GM18511 (cell line): ENCODE measurements at regions not wholly inside any gene's neighbourhood (a gene's known extent, or its start where the extent isn't known, plus 50 kb on each side); places are given as distances from the start of the nearest gene placed in this dataset.
"Not testable (repeated sequence)": the region's sequence is repeated elsewhere in the genome, so short reads cannot be mapped to it uniquely, and the experiment has no call there.

Experiments
- ATAC-seq: cut with Tn5 transposase; IDR thresholded peaks from one replicate; pipeline ENCODE4 v1.9.1; 2021; ENCODE audit warnings: mild to moderate bottlenecking, moderate library complexity; ENCODE audit not compliant: unreplicated experiment

GRCh38 chr12:75874441-75874840 is 157.1 kb downstream of the PHLDA1 start:
- ATAC-seq, result no peak

DNA sequence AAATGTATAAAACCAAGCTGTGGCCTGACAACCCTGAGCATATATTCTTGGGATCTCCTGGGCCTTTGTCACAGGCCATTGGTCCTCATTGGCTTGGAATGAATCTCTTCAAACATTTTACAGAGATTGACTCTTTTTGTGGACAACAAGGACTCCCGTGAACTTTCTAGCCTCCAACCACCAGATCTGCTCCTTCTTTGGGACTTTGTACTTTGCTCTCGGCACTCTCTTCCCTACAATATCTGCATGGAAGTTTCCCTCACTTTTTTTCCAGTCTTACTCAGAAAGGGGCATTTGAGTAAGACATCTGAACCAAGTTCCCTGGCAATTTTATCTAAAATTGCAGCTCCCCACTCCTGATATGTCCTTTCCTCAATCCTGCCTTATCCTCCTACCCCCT is 158.8 kb downstream of the PHLDA1 start:
- ATAC-seq, result no peak

GRCh38 chr12:75870878-75871277 is 160.7 kb downstream of the PHLDA1 start:
- no peak for ATAC-seq

- no peak for ATAC-seq
Measured at GRCh38 chr12:75868501-75868900, 163.1 kb downstream of the PHLDA1 start.

DNA sequence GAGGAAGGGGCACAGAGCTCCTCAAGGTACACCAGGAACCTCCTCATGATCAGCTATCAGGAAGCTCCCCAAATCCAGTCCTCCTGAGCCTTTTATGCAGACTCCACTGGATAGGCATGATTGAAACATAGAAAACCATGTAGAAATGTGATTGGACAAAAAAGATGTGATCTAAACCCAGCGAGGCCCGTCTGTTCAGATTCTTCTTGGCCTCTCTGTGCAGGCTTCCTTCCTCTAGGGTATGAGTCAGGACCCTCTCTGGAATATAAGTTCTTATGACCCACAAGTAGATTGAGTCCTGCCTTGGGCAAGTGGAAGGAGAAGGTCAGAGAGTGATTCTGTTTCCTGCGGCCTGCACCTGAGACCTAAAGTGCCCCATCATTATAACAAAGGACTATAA is 166.3 kb downstream of the PHLDA1 start:
- no peak for ATAC-seq

- ATAC-seq, result no peak
Measured at GRCh38 chr12:75864161-75864560, 167.4 kb downstream of the PHLDA1 start.

DNA sequence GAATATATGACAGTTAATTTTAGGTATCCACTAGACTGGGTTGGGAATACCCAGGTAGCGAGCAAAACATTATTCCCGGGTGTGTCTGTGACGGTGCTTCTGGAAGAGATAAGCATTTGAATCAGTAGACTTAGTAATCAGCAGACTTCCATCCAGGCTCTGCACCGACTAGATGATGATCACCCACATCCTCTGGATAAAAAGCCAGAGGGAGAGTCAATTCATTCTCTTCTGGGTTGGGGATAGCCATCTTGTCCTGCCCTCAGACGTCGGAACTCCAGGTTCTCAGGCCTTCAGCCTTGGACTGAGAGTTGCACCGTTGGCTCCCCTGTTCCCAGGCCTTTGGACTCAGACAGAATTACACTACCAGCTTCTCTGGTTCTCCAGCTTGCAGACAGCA is 168.0 kb downstream of the PHLDA1 start:
- ATAC-seq, result no peak

GRCh38 chr12:75862692-75863471 is 168.7 kb downstream of the PHLDA1 start:
- ATAC-seq, result no peak

- no peak for ATAC-seq
Measured at GRCh38 chr12:75859868-75860267, 171.7 kb downstream of the PHLDA1 start.

GRCh38 chr12:75856235-75856634 is 175.3 kb downstream of the PHLDA1 start:
- ATAC-seq, result no peak

- ATAC-seq, result no peak
Measured at GRCh38 chr12:75855360-75855759, 176.2 kb downstream of the PHLDA1 start.

- no peak for ATAC-seq
Measured at GRCh38 chr12:75854681-75855309, 176.8 kb downstream of the PHLDA1 start.

- ATAC-seq, result not testable (repeated sequence)
Measured at GRCh38 chr12:75854137-75854536, 177.4 kb downstream of the PHLDA1 start.

DNA sequence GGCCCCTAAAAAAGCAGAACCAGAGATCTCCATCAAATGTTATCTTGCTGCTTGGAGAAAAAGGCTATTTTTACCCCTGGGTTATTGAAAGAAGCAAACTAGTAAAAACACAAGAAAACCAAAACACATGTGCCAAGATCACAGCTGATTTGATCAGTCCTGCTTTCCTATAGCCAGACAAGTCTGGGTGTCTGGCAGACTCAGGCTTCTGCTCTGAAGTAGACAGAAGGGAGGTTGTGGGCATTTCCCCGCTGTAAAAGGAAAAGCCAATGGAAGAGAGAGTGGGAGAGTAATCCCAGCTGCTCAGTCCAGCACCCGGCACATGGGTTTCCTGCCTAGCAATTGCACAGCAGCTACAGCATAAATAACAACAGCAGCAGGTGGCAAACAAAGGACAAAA is 177.9 kb downstream of the PHLDA1 start:
- no peak for ATAC-seq

DNA sequence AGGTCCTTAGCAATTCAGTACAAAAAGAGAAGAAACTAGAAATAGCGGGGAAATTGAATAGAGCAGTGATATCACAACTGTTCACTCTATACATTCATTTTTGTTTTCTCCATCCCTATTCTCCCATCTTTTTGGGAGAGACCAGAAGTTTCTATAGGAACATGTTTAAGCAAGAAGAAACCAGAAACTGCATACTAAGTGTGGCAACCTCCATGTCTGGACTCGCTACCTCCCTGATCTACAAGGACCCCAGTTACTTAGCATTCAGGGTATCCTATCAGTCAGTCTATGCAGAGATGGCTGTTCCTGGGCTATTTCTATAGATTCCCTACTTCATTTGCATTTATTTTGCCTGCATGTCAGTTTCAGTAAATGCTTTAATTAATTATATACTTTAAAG is 178.6 kb downstream of the PHLDA1 start:
- ATAC-seq, result no peak

DNA sequence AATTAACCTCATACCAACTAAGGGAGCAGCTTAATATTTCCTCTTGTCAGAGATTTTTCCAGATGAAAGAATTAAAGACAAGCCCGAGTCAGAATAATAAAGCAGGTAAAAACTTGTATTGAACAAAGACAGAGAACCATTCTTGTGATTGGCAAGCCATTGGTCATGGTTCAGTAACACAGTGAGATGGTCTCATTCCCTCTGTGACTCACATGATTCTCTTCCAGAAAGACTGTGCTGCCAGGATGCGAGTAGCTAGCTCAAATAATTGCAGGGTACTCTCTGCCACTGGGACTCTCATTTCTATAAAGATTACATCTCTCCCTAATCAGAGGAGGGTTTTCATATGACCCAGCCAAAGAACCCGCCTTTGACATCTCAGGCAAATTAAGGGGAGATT is 179.4 kb downstream of the PHLDA1 start:
- ATAC-seq, result no peak

GRCh38 chr12:75850721-75851462 is 180.7 kb downstream of the PHLDA1 start:
- no peak for ATAC-seq

DNA sequence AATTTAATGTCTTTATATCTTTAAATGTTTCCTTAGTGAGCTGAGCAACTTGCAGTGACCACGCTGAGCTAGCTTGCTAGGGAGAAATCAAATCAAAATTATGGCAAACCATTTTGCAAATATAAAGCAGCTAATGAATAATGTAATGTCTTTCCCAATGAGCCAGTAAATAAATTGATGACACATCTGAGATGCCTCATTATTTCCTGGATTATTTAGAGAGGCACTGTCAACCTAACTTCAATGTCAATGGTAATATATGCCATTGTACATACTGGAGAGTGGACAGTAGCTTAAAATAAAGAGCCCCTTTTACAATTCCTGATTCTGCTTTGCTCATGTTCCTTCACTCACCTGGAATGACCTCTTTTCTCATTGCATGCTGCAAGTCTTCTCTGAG is 182.6 kb downstream of the PHLDA1 start:
- no peak for ATAC-seq

GRCh38 chr12:75848431-75848925 is 183.1 kb downstream of the PHLDA1 start:
- ATAC-seq, result no peak

- no peak for ATAC-seq
Measured at GRCh38 chr12:75846102-75846501, 185.5 kb downstream of the PHLDA1 start.

DNA sequence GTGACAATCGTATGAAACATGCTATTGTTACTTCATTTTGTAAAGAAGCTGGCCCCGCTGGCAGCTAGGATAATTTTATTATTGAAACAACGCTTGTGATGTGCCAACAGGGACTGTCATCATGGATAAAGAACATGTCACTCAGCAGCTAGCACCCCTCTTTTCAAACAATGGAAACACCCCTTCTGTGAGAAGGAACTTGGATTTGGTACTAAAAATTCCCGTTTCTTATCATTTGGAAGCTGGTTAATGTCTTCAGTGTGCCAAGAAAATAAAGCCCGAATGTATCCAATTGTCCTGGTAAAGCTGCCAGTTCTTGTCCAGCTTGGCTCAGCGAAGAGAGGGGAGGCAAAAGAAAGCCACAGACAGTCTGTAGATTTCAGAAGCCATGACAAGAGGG is 186.6 kb downstream of the PHLDA1 start:
- ATAC-seq, result no peak
